Thymus (tissue), 11 donors: ENCODE measurements at regions not wholly inside any gene's neighbourhood (a gene's known extent, or its start where the extent isn't known, plus 50 kb on each side); places are given as distances from the start of the nearest gene placed in this dataset.

Experiments
- DNase-seq, 9 donors: peaks; one replicate each; pipeline ENCODE4 v3.0.0-alpha.2; 2013; ENCODE audit warnings: low spot score in 9 of 9, low read depth in 6 of 9, missing footprints in 1 of 9
- H3K27ac ChIP-seq, 2 donors: one replicate each; pipeline ENCODE4 v1.5.1; 2013; ENCODE audit warnings: control low read depth in 1 of 2, low read depth in 1 of 2, low read length in 1 of 2, mild to moderate bottlenecking in 1 of 2, moderate library complexity in 1 of 2
- H3K27me3 ChIP-seq, 2 donors: one replicate each; pipeline ENCODE4 v1.5.1; 2013; ENCODE audit warnings: low read length in 1 of 2; ENCODE audit not compliant: control insufficient read depth in 2 of 2, insufficient read depth in 1 of 2
- H3K36me3 ChIP-seq, 2 donors: one replicate each; pipeline ENCODE4 v1.5.1; 2013; ENCODE audit warnings: low read length in 1 of 2, mild to moderate bottlenecking in 1 of 2, moderate library complexity in 1 of 2; ENCODE audit not compliant: control insufficient read depth in 2 of 2, insufficient read depth in 2 of 2
- H3K4me1 ChIP-seq, 2 donors: one replicate each; pipeline ENCODE4 v1.5.1; 2013; ENCODE audit warnings: low read length in 2 of 2; ENCODE audit not compliant: control insufficient read depth in 2 of 2, insufficient read depth in 2 of 2
- H3K4me3 ChIP-seq, 2 donors: one replicate each; pipeline ENCODE4 v1.5.1; 2013; ENCODE audit warnings: low read length in 2 of 2, control low read depth in 1 of 2, mild to moderate bottlenecking in 1 of 2
- H3K9me3 ChIP-seq, 2 donors: one replicate each; pipeline ENCODE4 v1.5.1; 2013; ENCODE audit warnings: low read length in 1 of 2, mild to moderate bottlenecking in 1 of 2; ENCODE audit not compliant: control insufficient read depth in 2 of 2, insufficient read depth in 1 of 2
- WGBS: extraction: QIAGEN DNeasy Blood & Tissue Kit; methylation state at CpG from one replicate; pipeline ENCODE4 v1.1.7; 2013; 5-methylcytosine and 5-hydroxymethylcytosine counted together
- donor health status: healthy.

DNA sequence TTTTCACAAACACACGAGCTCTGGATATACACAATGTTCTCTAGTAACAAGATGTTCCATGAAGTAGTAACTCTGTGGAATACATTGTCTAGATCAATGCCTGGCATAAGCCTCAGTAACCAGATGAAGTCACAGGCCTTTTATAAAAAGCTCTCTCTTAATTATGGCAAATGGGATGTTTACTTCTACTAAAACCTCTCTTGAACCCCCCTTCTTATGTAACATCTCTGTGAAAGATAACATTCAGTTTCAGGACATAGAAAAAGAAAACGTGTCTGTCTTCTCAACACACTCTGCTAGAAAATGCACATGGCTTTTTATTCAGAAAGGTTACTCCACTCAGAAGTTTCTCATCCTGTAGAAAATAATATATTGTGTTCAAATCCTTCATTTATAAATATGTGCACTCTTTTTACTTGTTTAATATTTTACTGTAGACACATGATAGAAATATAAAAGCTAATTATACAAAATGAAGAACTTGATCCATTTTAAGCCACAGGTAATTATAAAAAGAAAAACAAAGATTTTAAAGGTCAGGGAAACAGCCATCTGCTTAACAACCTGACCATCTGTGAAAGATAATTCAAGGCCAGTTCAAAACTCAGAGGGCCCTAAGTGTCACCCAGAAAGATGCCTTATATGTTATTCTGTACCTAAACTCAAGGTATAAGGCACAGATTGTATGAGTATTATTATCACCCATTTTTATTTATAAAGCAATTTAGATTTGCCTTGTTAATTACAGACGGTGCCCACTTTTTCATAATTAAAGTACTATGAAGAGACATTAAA is 812.0 kb downstream of the CDH18 start:
- no peaks in the 10 kb centered on the region for H3K9me3 ChIP-seq
- H3K27ac ChIP-seq, result no peak overlapping the region
- WGBS, result 62% methylated on average over 3 of the region's 3 CpGs
- no peaks in the 10 kb centered on the region for H3K27me3 ChIP-seq
- no peaks in the 10 kb centered on the region for H3K36me3 ChIP-seq
- H3K4me3 ChIP-seq, result no peak overlapping the region
- no peak for DNase-seq
- no peaks in the 10 kb centered on the region for H3K4me1 ChIP-seq

- Histone ChIP-seq H3K4me3 (no peak overlapping the region), H3K27me3 (no peaks in the 10 kb centered on the region), H3K9me3 (peaks cover 1 to 3% of the 10 kb centered on the region in 2 donors), H3K27ac (no peak overlapping the region), H3K36me3 (no peaks in the 10 kb centered on the region), H3K4me1 (no peaks in the 10 kb centered on the region)
- DNase-seq, result no peak
- WGBS, result 53% methylated on average over 1 of the region's 1 CpG
Observed at GRCh38 chr5:19179571-19179970, 808.4 kb downstream of the CDH18 start.

DNA sequence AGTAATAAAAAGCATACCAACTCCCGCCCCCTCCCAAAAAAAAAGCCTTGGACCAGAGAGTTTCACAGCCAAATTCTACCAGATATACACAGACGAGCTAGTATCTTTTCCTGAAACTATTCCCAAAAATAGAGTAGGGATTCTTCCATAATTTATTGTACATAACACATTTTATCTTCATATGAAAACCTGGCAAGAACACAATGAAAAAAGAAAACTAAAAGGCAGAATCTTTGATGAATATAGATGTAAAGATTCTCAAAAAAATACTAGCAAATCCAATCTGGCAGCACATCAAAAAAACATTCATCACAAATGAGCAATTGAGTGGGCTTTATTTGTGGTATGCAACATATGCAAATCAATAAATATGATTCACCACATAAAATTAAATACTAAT is 798.8 kb downstream of the CDH18 start:
- DNase-seq, result no peak
- no peak overlapping the region for H3K4me3 ChIP-seq
- H3K36me3 ChIP-seq, result no peaks in the 10 kb centered on the region
- H3K27me3 ChIP-seq, result no peaks in the 10 kb centered on the region
- no peaks in the 10 kb centered on the region for H3K4me1 ChIP-seq
- peaks cover 1 to 9% of the 10 kb centered on the region in 2 donors for H3K9me3 ChIP-seq
- WGBS, result 79% methylated on average over 2 of the region's 2 CpGs
- no peak overlapping the region for H3K27ac ChIP-seq

DNA sequence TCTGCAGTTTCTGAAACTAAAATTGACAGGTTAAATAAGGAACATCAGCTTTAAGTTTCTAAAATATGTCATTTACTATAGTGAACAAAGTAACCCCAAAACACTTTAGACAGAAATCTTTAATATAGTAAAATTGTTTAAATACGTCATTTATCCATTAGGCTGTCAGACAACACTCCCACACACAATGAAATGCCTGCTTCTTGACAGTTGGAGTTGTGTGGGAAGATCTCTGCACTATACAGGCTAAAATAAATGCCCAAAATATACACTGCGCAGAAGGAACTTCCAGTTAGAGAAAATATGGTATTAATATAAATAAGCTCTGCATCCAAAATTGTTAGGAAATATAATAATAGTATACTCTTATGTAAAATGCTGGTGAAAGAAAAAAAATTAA is 794.4 kb downstream of the CDH18 start:
- no peaks in the 10 kb centered on the region for H3K9me3 ChIP-seq
- WGBS, result 94% methylated on average over 2 of the region's 2 CpGs
- DNase-seq, result no peak
- H3K4me1 ChIP-seq, result no peaks in the 10 kb centered on the region
- no peaks in the 10 kb centered on the region for H3K36me3 ChIP-seq
- H3K27ac ChIP-seq, result no peak overlapping the region
- no peaks in the 10 kb centered on the region for H3K27me3 ChIP-seq
- no peak overlapping the region for H3K4me3 ChIP-seq

DNA sequence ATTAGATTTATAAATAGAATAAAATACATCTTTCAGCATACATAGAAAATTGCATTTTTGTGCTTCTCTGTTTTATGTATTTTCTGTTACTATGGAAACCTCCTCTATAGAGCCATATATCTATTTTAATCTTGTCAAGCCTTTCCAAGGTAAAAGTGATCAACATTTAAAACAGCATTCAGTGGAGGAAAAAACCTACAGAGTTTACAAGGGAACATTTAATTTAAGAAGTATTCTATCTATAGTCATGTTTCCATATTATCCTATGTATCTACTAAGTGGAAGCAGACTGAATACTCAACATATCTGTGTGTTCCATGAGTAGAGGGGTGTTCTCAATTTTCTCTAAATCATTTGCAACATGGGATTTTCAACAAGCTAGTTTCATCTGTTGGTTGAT is 791.4 kb downstream of the CDH18 start:
- H3K9me3 ChIP-seq, result peaks cover 0 to 1% of the 10 kb centered on the region in 2 donors
- H3K4me3 ChIP-seq, result no peak overlapping the region
- H3K36me3 ChIP-seq, result no peaks in the 10 kb centered on the region
- H3K27me3 ChIP-seq, result no peaks in the 10 kb centered on the region
- no peaks in the 10 kb centered on the region for H3K4me1 ChIP-seq
- H3K27ac ChIP-seq, result no peak overlapping the region
- DNase-seq, result no peak

DNA sequence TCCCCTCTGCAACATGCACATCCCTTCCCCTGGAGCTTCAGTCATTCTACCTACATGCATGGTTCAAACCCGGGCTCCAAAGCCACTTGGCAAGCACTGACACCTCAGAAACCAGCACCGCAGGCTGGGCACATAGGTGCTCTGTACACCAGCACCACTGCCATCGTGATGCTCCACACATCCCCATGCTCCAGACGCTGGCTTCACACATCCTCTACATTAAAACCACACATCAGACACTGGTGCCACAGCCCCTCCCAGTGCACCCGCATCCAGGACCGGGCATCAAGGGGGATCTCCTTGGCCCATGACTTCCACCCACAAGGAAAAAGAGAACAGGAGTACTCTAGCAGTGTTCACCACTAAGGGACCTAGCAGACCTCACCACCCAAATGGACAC is 787.7 kb downstream of the CDH18 start:
- H3K4me1 ChIP-seq, result no peaks in the 10 kb centered on the region
- WGBS, result 95% methylated on average over 6 of the region's 6 CpGs
- H3K9me3 ChIP-seq, result peaks cover 0 to 1% of the 10 kb centered on the region in 2 donors
- H3K4me3 ChIP-seq, result no peak overlapping the region
- no peak for DNase-seq
- no peak overlapping the region for H3K27ac ChIP-seq
- H3K27me3 ChIP-seq, result no peaks in the 10 kb centered on the region
- no peaks in the 10 kb centered on the region for H3K36me3 ChIP-seq

GRCh38 chr5:19208397-19208796 is 779.6 kb downstream of the CDH18 start:
- WGBS, result 94% methylated on average over 4 of the region's 4 CpGs
- Histone ChIP-seq H3K9me3 (peaks cover 2 to 16% of the 10 kb centered on the region in 2 donors), H3K36me3 (no peaks in the 10 kb centered on the region), H3K4me1 (no peaks in the 10 kb centered on the region), H3K4me3 (no peak overlapping the region), H3K27me3 (no peaks in the 10 kb centered on the region), H3K27ac (no peak overlapping the region)
- no peak for DNase-seq

DNA sequence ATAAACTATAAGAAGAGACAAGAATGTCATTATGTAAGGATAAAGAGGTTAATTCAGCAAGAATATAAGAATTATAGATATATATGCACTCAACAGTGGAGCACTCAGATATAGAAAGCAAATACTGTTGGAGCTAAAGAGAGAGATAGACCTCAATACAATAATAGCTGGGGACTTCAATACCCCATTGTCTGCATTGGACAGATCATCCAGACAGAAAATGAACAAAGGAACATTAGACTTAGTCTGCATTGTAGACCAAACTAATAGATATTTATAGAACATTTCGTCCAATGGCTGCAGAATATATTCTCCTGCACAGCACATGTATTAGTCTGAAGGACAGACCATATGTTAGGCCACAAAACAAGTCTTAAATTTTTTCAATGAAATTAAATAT is 777.1 kb downstream of the CDH18 start:
- H3K4me3 ChIP-seq, result no peak overlapping the region
- no peak overlapping the region for H3K27ac ChIP-seq
- no peaks in the 10 kb centered on the region for H3K27me3 ChIP-seq
- H3K4me1 ChIP-seq, result no peaks in the 10 kb centered on the region
- no peak for DNase-seq
- 81% methylated on average over 1 of the region's 1 CpG for WGBS
- H3K36me3 ChIP-seq, result no peaks in the 10 kb centered on the region
- H3K9me3 ChIP-seq, result peaks cover 2 to 16% of the 10 kb centered on the region in 2 donors

DNA sequence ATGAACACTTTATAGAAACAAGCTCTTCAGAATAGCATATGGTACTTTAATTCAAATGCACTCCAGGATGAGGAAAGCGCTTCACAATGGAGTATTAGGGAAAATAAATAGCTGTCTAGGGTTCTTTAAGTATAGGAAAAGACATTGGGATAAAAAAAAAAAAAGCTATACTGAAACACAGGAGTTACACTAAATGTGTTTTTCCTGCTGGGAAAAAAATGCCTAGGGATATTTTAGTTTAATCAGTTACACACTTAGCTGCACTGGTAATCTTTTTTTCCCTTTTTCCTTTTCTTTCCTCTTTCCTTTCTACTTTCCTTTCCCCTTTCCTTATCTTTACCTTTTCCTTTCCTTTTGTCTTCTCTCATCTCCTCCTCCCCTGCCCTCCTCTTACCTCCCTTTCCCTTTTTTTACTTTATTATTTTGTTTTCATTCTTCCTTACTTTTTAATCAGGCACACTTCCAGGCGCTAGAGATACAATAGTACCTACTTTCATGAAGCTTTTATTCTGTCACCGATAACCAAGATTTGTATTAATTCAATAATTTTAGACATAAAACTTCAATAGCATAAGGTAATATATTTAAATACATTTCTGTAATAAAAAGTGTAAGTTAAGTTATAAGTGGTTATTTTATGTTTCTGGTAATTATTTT is 758.7 kb downstream of the CDH18 start:
- H3K4me3 ChIP-seq, result no peak overlapping the region
- H3K27ac ChIP-seq, result no peak overlapping the region
- H3K9me3 ChIP-seq, result no peaks in the 10 kb centered on the region
- no peak for DNase-seq
- WGBS, result 93% methylated on average over 3 of the region's 3 CpGs
- no peaks in the 10 kb centered on the region for H3K4me1 ChIP-seq
- no peaks in the 10 kb centered on the region for H3K36me3 ChIP-seq
- H3K27me3 ChIP-seq, result no peaks in the 10 kb centered on the region
